ENCODE measurements at regions not wholly inside any gene's neighbourhood (a gene's known extent, or its start where the extent isn't known, plus 50 kb on each side); places are given as distances from the start of the nearest gene placed in this dataset.

- no peak overlapping the region for H2AFZ ChIP-seq (ENCODE audit: low read length)
These were observed 440.0 kb upstream of the HSF2 start for GRCh38 chr6:121959501-121959900.

GRCh38 chr6:121961619-121962125 lies 437.8 kb upstream of the HSF2 start:
- Histone ChIP-seq H4K20me1 (ENCODE audit: insufficient read depth, low read length) (no peaks in the 10 kb centered on the region), H3K4me1 (ENCODE audit: insufficient read depth, low read length, severe bottlenecking) (no peaks in the 10 kb centered on the region), H3K4me3 (ENCODE audit: low read depth, low read length, poor library complexity, severe bottlenecking) (no peak overlapping the region), H3K36me3 (ENCODE audit: insufficient read depth, low read length) (no peaks in the 10 kb centered on the region), H2AFZ (ENCODE audit: low read length) (no peak overlapping the region), H3F3A (ENCODE audit: insufficient read depth, low read length) (no peaks in the 10 kb centered on the region), H3K27me3 (ENCODE audit: insufficient read depth, low read length) (no peaks in the 10 kb centered on the region), H3K9ac (ENCODE audit: low read length) (no peak overlapping the region), H3K9me3 (ENCODE audit: low read length) (no peaks in the 10 kb centered on the region), H3K27ac (ENCODE audit: low read depth, low read length, poor library complexity, severe bottlenecking) (no peak overlapping the region), H3K79me2 (ENCODE audit: insufficient read depth, low read length) (no peaks in the 10 kb centered on the region), H3K4me2 (ENCODE audit: low read length) (no peak overlapping the region), H3K9me2 (ENCODE audit: low read depth, low read length) (no peaks in the 10 kb centered on the region)
- TF ChIP-seq EZH2 (IDR thresholded peaks at IDR 0.05; ENCODE audit: borderline replicate concordance, low read length) (no peak), CTCF (IDR thresholded peaks at IDR 0.05; ENCODE audit: low read length) (no peak)

More at GRCh38 chr6:121959501-121959900, 440.0 kb upstream of the HSF2 start:
- Histone ChIP-seq H3K27ac (ENCODE audit: low read depth, low read length, poor library complexity, severe bottlenecking) (no peak overlapping the region), H3K9me2 (ENCODE audit: low read depth, low read length) (no peaks in the 10 kb centered on the region), H4K20me1 (ENCODE audit: insufficient read depth, low read length) (no peaks in the 10 kb centered on the region), H3K36me3 (ENCODE audit: insufficient read depth, low read length) (no peaks in the 10 kb centered on the region), H3K9me3 (ENCODE audit: low read length) (no peaks in the 10 kb centered on the region), H3K4me1 (ENCODE audit: insufficient read depth, low read length, severe bottlenecking) (no peaks in the 10 kb centered on the region), H3F3A (ENCODE audit: insufficient read depth, low read length) (no peaks in the 10 kb centered on the region), H3K27me3 (ENCODE audit: insufficient read depth, low read length) (no peaks in the 10 kb centered on the region), H3K4me3 (ENCODE audit: low read depth, low read length, poor library complexity, severe bottlenecking) (no peak overlapping the region), H3K9ac (ENCODE audit: low read length) (no peak overlapping the region), H3K4me2 (ENCODE audit: low read length) (no peak overlapping the region), H3K79me2 (ENCODE audit: insufficient read depth, low read length) (no peaks in the 10 kb centered on the region)
- TF ChIP-seq EZH2 (IDR thresholded peaks at IDR 0.05; ENCODE audit: borderline replicate concordance, low read length): no peak
- no peak for TF ChIP-seq CTCF (IDR thresholded peaks at IDR 0.05; ENCODE audit: low read length)

GRCh38 chr6:121963826-121964225 lies 435.6 kb upstream of the HSF2 start:
- no peak for TF ChIP-seq EZH2 (IDR thresholded peaks at IDR 0.05; ENCODE audit: borderline replicate concordance, low read length)
- no peak for TF ChIP-seq CTCF (IDR thresholded peaks at IDR 0.05; ENCODE audit: low read length)
- Histone ChIP-seq H3K27me3 (ENCODE audit: insufficient read depth, low read length) (no peaks in the 10 kb centered on the region), H2AFZ (ENCODE audit: low read length) (no peak overlapping the region), H3K79me2 (ENCODE audit: insufficient read depth, low read length) (no peaks in the 10 kb centered on the region), H4K20me1 (ENCODE audit: insufficient read depth, low read length) (no peaks in the 10 kb centered on the region), H3K4me3 (ENCODE audit: low read depth, low read length, poor library complexity, severe bottlenecking) (no peak overlapping the region), H3F3A (ENCODE audit: insufficient read depth, low read length) (no peaks in the 10 kb centered on the region), H3K27ac (ENCODE audit: low read depth, low read length, poor library complexity, severe bottlenecking) (no peak overlapping the region), H3K9me3 (ENCODE audit: low read length) (no peaks in the 10 kb centered on the region), H3K4me1 (ENCODE audit: insufficient read depth, low read length, severe bottlenecking) (no peaks in the 10 kb centered on the region), H3K36me3 (ENCODE audit: insufficient read depth, low read length) (no peaks in the 10 kb centered on the region), H3K4me2 (ENCODE audit: low read length) (no peak overlapping the region), H3K9me2 (ENCODE audit: low read depth, low read length) (no peaks in the 10 kb centered on the region), H3K9ac (ENCODE audit: low read length) (no peak overlapping the region)

Data from OCI-LY1 (cell line).